Osteocyte (in vitro differentiated cells): ENCODE measurements at regions not wholly inside any gene's neighbourhood (a gene's known extent, or its start where the extent isn't known, plus 50 kb on each side); places are given as distances from the start of the nearest gene placed in this dataset.

Source experiments
- DNase-seq: peaks from one replicate; pipeline ENCODE4 v3.0.0; 2021; ENCODE audit warnings: mixed read lengths; ENCODE audit not compliant: unreplicated experiment; ENCODE audit errors: extremely low spot score
- H3K27ac Mint-ChIP-seq: one replicate; pipeline ENCODE4 v1.8.0; 2021; ENCODE audit warnings: mild to moderate bottlenecking, mixed read lengths; ENCODE audit not compliant: unreplicated experiment
- H3K27me3 Mint-ChIP-seq: one replicate; pipeline ENCODE4 v1.8.0; 2021; ENCODE audit warnings: mixed read lengths; ENCODE audit not compliant: unreplicated experiment
- H3K36me3 Mint-ChIP-seq: one replicate; pipeline ENCODE4 v1.8.0; 2021; ENCODE audit warnings: mixed read lengths; ENCODE audit not compliant: unreplicated experiment
- H3K4me1 Mint-ChIP-seq: one replicate; pipeline ENCODE4 v1.8.0; 2021; ENCODE audit warnings: mixed read lengths; ENCODE audit not compliant: unreplicated experiment
- H3K4me3 Mint-ChIP-seq: one replicate; pipeline ENCODE4 v1.8.0; 2021; ENCODE audit warnings: mild to moderate bottlenecking, moderate library complexity, mixed read lengths; ENCODE audit not compliant: unreplicated experiment
- H3K9me3 Mint-ChIP-seq: one replicate; pipeline ENCODE4 v1.8.0; 2021; ENCODE audit warnings: mixed read lengths; ENCODE audit not compliant: unreplicated experiment
- CTCF ChIP-seq: fragments of 200-600 bp; sonication (generic); IDR thresholded peaks from 2 replicates; pipeline ENCODE4 v1.5.0; 2021; ENCODE audit warnings: antibody characterized with exemption, mild to moderate bottlenecking, moderate library complexity

- Mint-ChIP-seq H3K9me3 (no peaks in the 10 kb centered on the region), H3K27ac (no peak overlapping the region), H3K4me1 (peaks cover 4% of the 10 kb centered on the region), H3K36me3 (peaks cover 3% of the 10 kb centered on the region), H3K4me3 (no peak overlapping the region), H3K27me3 (peaks cover 12% of the 10 kb centered on the region)
- DNase-seq: no peak
- no peak for TF ChIP-seq CTCF
Measured at GRCh38 chr16:87240211-87241136, 76.7 kb downstream of the C16orf95 start.

- Mint-ChIP-seq H3K36me3 (peaks cover 3% of the 10 kb centered on the region), H3K4me1 (peaks cover 8% of the 10 kb centered on the region), H3K27ac (no peak overlapping the region), H3K9me3 (no peaks in the 10 kb centered on the region), H3K27me3 (peaks cover 12% of the 10 kb centered on the region), H3K4me3 (no peak overlapping the region)
- no peak for TF ChIP-seq CTCF
- DNase-seq: no peak
Measured at GRCh38 chr16:87241137-87241771, 75.9 kb downstream of the C16orf95 start.

GRCh38 chr16:87243478-87243877 lies 73.7 kb downstream of the C16orf95 start:
- no peak for DNase-seq
- no peaks in the 10 kb centered on the region for H3K9me3 Mint-ChIP-seq
- H3K36me3 Mint-ChIP-seq: peaks cover 3% of the 10 kb centered on the region
- no peak for TF ChIP-seq CTCF
- H3K27me3 Mint-ChIP-seq: peaks cover 12% of the 10 kb centered on the region
- no peak overlapping the region for H3K4me3 Mint-ChIP-seq
- peaks cover 15% of the 10 kb centered on the region for H3K4me1 Mint-ChIP-seq
- H3K27ac Mint-ChIP-seq: no peak overlapping the region

GRCh38 chr16:87244636-87245197 lies 72.5 kb downstream of the C16orf95 start:
- DNase-seq: no peak
- Mint-ChIP-seq H3K4me3 (no peak overlapping the region), H3K27ac (no peak overlapping the region), H3K27me3 (peaks cover 12% of the 10 kb centered on the region), H3K4me1 (peaks cover 15% of the 10 kb centered on the region), H3K9me3 (no peaks in the 10 kb centered on the region), H3K36me3 (peaks cover 3% of the 10 kb centered on the region)
- TF ChIP-seq CTCF: no peak

- Mint-ChIP-seq H3K27ac (no peak overlapping the region), H3K4me3 (no peak overlapping the region), H3K4me1 (peaks cover 15% of the 10 kb centered on the region), H3K36me3 (peaks cover 3% of the 10 kb centered on the region), H3K9me3 (no peaks in the 10 kb centered on the region), H3K27me3 (peaks cover 9% of the 10 kb centered on the region)
- no peak for DNase-seq
- TF ChIP-seq CTCF: no peak
Measured at GRCh38 chr16:87245511-87245910, 71.7 kb downstream of the C16orf95 start.
